ENCODE measurements at regions not wholly inside any gene's neighbourhood (a gene's known extent, or its start where the extent isn't known, plus 50 kb on each side); places are given as distances from the start of the nearest gene placed in this dataset.

DNA sequence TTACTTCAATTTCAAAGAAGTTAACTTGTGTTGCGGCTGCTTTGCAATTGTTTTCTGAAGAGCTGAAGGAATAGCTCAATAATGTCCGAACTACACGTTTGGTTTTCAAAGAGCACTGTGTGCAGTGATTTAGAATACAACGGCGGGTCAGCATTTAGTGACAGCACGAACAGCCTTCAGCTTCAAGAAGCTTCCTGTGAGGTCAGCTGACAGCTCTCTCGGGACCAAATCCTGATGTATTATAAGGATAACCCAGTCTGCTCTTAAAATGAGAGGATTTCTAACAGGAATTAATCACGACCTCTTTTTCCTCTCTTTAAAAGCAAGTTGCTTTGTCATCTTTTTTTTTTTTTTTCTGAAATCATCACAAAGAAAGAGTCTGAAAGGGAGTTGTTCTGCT is 97.9 kb upstream of the UNC13C start:
- TF ChIP-seq, protein P1, sequence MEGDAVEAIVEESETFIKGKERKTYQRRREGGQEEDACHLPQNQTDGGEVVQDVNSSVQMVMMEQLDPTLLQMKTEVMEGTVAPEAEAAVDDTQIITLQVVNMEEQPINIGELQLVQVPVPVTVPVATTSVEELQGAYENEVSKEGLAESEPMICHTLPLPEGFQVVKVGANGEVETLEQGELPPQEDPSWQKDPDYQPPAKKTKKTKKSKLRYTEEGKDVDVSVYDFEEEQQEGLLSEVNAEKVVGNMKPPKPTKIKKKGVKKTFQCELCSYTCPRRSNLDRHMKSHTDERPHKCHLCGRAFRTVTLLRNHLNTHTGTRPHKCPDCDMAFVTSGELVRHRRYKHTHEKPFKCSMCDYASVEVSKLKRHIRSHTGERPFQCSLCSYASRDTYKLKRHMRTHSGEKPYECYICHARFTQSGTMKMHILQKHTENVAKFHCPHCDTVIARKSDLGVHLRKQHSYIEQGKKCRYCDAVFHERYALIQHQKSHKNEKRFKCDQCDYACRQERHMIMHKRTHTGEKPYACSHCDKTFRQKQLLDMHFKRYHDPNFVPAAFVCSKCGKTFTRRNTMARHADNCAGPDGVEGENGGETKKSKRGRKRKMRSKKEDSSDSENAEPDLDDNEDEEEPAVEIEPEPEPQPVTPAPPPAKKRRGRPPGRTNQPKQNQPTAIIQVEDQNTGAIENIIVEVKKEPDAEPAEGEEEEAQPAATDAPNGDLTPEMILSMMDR (IDR thresholded peaks at IDR 0.05; ENCODE audit: low read length): no peak
- TF ChIP-seq EZH2 (optimal IDR thresholded peaks at IDR 0.05; ENCODE audit: low read depth, low read length) (no peak), EZH2phosphoT487 (IDR thresholded peaks at IDR 0.05; ENCODE audit: low read length) (no peak)

Measured in MM.1S (cell line).